Endothelial cell of umbilical vein (primary cell): ENCODE measurements at regions not wholly inside any gene's neighbourhood (a gene's known extent, or its start where the extent isn't known, plus 50 kb on each side); places are given as distances from the start of the nearest gene placed in this dataset.

Experiments
- BruUV-seq: library from RNA; stranded (reverse); fragments of 400-500 nt; replicated peaks from 2 replicates; lab custom pipeline; 2021; lab: Mats Ljungman, UMichigan
- CTCF ChIA-PET: fragments of 300-600, 350-600 bp; sonication (Branson Sonifier 250); formaldehyde crosslinking; loops from one replicate; lab custom pipeline; 2021; ENCODE audit warnings: antibody characterized with exemption, inconsistent platforms; lab: Charles Lee
- POLR2A ChIA-PET: fragments of 300-600, 350-600 bp; sonication (Branson Sonifier 250); formaldehyde crosslinking; loops from one replicate; lab custom pipeline; 2021; ENCODE audit warnings: antibody characterized with exemption, inconsistent platforms; lab: Charles Lee
- DNase-seq: peaks from one replicate; pipeline ENCODE4 v3.0.0-alpha.2; 2011; ENCODE audit warnings: low read depth, low spot score
- FAIRE-seq: peaks from 2 replicates; lab custom pipeline; 2011; peaks lifted over from hg19 to GRCh38; lab: Jason Lieb, UNC
- H2AFZ ChIP-seq: 2 replicates; pipeline ENCODE4 v1.6.0; 2012; ENCODE audit warnings: low read depth, low read length, control low read depth, inconsistent platforms
- H3K27ac ChIP-seq: 2 replicates; pipeline ENCODE4 v1.5.1; 2011; ENCODE audit warnings: low read depth, mild to moderate bottlenecking, control low read depth, low read length, moderate library complexity; ENCODE audit not compliant: insufficient read depth
- H3K27me3 ChIP-seq, 2 experiments: 2 replicates each; pipeline versions ENCODE4 v1.6.0 to v1.6.1; 2011; ENCODE audit warnings: low read length in 2 of 2, mixed read lengths in 1 of 2; ENCODE audit not compliant: control insufficient read depth in 2 of 2, insufficient read depth in 2 of 2
- H3K36me3 ChIP-seq, 2 experiments: 2 replicates in 1 of 2; 3 replicates in 1 of 2; pipeline ENCODE4 v1.5.1; 2011; ENCODE audit warnings: low read length in 2 of 2, mild to moderate bottlenecking in 1 of 2, moderate library complexity in 1 of 2; ENCODE audit not compliant: control insufficient read depth in 2 of 2, insufficient read depth in 2 of 2; ENCODE audit errors: extremely low read depth in 1 of 2
- H3K4me1 ChIP-seq: 3 replicates; pipeline ENCODE4 v1.5.1; 2011; ENCODE audit warnings: mild to moderate bottlenecking, low read length; ENCODE audit not compliant: control insufficient read depth, insufficient read depth; ENCODE audit errors: extremely low read depth
- H3K4me2 ChIP-seq: 2 replicates; pipeline ENCODE4 v1.6.1; 2011; ENCODE audit warnings: low read length, control low read depth, mixed read lengths; ENCODE audit not compliant: insufficient read depth
- H3K4me3 ChIP-seq, 3 experiments: fragments of 200-600 bp in 1 of 3; sonication (generic), shearing (Covaris generic) in 1 of 3; replicated peaks in 1 of 3; 2 replicates each; pipeline ENCODE4 v1.5.1; 2011 to 2016; ENCODE audit warnings: control low read depth in 3 of 3, low read length in 3 of 3, mild to moderate bottlenecking in 2 of 3, inconsistent platforms in 1 of 3, low read depth in 1 of 3, moderate library complexity in 1 of 3; ENCODE audit not compliant: insufficient read depth in 1 of 3
- H3K79me2 ChIP-seq: 2 replicates; pipeline ENCODE4 v1.6.0; 2012; ENCODE audit warnings: low read length, inconsistent platforms; ENCODE audit not compliant: control insufficient read depth, insufficient read depth
- H3K9ac ChIP-seq: replicated peaks from 2 replicates; pipeline ENCODE3; 2011; ENCODE audit warnings: low read length, control low read depth; ENCODE audit not compliant: insufficient read depth; ENCODE audit errors: extremely low read depth
- H3K9me1 ChIP-seq: replicated peaks from 3 replicates; pipeline ENCODE4 v1.6.0; 2011; ENCODE audit warnings: mild to moderate bottlenecking, low read length; ENCODE audit not compliant: control insufficient read depth, insufficient read depth; ENCODE audit errors: extremely low read depth
- H3K9me3 ChIP-seq: replicated peaks from 2 replicates; pipeline ENCODE4 v1.5.1; 2012; ENCODE audit warnings: low read length, inconsistent platforms; ENCODE audit not compliant: control insufficient read depth, insufficient read depth
- H4K20me1 ChIP-seq: replicated peaks from 2 replicates; pipeline ENCODE3; 2011; ENCODE audit warnings: mild to moderate bottlenecking, low read length; ENCODE audit not compliant: control insufficient read depth, insufficient read depth; ENCODE audit errors: extremely low read depth
- EZH2 ChIP-seq: IDR thresholded peaks from 2 replicates; pipeline ENCODE4 v1.6.1; 2012; ENCODE audit warnings: borderline replicate concordance, low read depth, mild to moderate bottlenecking, moderate library complexity, low read length, inconsistent platforms; ENCODE audit not compliant: severe bottlenecking
- FOS ChIP-seq: IDR thresholded peaks from 2 replicates; pipeline ENCODE4 v1.6.1; 2011; ENCODE audit warnings: mild to moderate bottlenecking, low read length, moderate library complexity, borderline replicate concordance; ENCODE audit not compliant: insufficient read depth
- GATA2 ChIP-seq: IDR thresholded peaks from 2 replicates; pipeline ENCODE4 v1.7.0; 2011; ENCODE audit warnings: low read depth, mild to moderate bottlenecking, moderate library complexity, mixed read lengths, low read length; ENCODE audit not compliant: insufficient read length, insufficient read depth
- JUN ChIP-seq: IDR thresholded peaks from 2 replicates; pipeline ENCODE4 v1.6.1; 2011; ENCODE audit warnings: borderline replicate concordance, low read depth; ENCODE audit not compliant: insufficient read length, insufficient read depth
- MYC ChIP-seq: IDR thresholded peaks from one replicate; pipeline ENCODE4 v1.6.1; 2011; ENCODE audit warnings: mild to moderate bottlenecking, low read depth, low read length
- POLR2A ChIP-seq: IDR thresholded peaks from 2 replicates; pipeline ENCODE4 v1.6.1; 2012; ENCODE audit warnings: low read depth, mild to moderate bottlenecking, control low read depth, low read length
- POLR2AphosphoS5 ChIP-seq: IDR thresholded peaks from 2 replicates; pipeline ENCODE4 v1.6.1; 2012; ENCODE audit warnings: low read depth, mild to moderate bottlenecking, control low read depth, low read length, moderate library complexity; ENCODE audit not compliant: insufficient read depth
- dilution Hi-C: fragments of 300-500 bp; cut with MboI; formaldehyde crosslinking; loops from one replicate; pipeline ENCODE4 v1.15.0; 2019; ENCODE audit warnings: low sequenced_read_pairs; ENCODE audit not compliant: extremely low pct_ligation_motif_present
- intact Hi-C: fragments of 100-400 bp; cut with micrococcal nuclease; formaldehyde crosslinking; loops from one replicate; pipeline ENCODE4 v1.10.0; 2022
- TF ChIP-seq, protein P1 (sequence below), 2 donors: IDR thresholded peaks; 1 replicate in 1 of 2; 2 replicates in 1 of 2; pipeline ENCODE4 v1.5.1; 2011; ENCODE audit warnings: low read length in 2 of 2, mild to moderate bottlenecking in 2 of 2, moderate library complexity in 2 of 2, control low read depth in 1 of 2, inconsistent platforms in 1 of 2, low read depth in 1 of 2; ENCODE audit not compliant: insufficient read depth in 1 of 2; ENCODE audit errors: extremely low read depth in 1 of 2
- TF ChIP-seq, protein P2 (sequence below): IDR thresholded peaks from 2 replicates; pipeline ENCODE4 v1.6.1; 2011; ENCODE audit not compliant: insufficient read depth, insufficient read length

DNA sequence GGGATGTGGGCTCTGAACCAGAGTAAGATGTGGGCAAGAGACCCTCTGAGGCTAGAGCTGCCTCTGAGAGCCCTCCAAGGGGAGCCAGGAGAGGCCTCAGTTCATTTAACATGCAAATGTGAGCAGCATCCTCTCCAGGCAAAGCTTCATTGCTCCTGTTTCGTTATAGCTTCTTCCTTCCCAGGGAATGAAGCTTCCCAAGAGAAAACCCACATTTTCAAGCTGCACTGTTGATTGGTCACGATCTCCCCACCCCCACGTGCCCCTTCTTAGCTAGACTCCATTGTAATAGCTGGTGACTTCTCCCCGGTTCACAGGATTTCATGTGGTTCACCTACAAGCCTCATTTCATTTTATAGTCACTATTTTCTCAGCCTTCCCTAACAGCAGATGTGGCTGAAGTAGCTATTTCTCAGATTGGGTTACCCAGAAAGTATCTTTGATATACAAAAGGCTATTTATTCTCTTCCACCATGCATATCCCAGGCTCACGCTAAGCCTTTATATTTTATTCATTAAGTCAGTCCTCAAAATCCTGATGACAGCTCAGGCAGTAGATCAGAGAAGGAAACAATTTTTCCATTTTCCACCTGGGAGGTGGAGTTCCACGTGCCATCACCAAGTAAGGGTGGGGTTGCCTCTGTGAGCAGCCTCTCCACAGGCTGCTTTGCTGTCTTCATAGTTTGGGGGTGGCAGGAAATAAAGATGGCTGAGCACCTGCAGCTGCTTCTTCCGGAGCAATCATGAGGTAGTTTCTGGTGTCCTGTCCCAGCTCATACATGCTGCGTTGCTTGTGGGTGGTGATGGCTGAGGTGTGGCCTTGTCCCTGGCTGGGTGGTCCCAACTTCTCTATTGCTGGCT lies 178.3 kb upstream of the RAB4A start:
- TF ChIP-seq, protein P1, sequence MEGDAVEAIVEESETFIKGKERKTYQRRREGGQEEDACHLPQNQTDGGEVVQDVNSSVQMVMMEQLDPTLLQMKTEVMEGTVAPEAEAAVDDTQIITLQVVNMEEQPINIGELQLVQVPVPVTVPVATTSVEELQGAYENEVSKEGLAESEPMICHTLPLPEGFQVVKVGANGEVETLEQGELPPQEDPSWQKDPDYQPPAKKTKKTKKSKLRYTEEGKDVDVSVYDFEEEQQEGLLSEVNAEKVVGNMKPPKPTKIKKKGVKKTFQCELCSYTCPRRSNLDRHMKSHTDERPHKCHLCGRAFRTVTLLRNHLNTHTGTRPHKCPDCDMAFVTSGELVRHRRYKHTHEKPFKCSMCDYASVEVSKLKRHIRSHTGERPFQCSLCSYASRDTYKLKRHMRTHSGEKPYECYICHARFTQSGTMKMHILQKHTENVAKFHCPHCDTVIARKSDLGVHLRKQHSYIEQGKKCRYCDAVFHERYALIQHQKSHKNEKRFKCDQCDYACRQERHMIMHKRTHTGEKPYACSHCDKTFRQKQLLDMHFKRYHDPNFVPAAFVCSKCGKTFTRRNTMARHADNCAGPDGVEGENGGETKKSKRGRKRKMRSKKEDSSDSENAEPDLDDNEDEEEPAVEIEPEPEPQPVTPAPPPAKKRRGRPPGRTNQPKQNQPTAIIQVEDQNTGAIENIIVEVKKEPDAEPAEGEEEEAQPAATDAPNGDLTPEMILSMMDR (IDR thresholded peaks at IDR 0.05; ENCODE audit: extremely low read depth in 1 of 2, insufficient read depth in 1 of 2, low read depth in 1 of 2, low read length in 2 of 2): no peak
- no peak for TF ChIP-seq JUN
- TF ChIP-seq GATA2: no peak
- TF ChIP-seq POLR2A: no peak
- TF ChIP-seq MYC: no peak
- no peak for TF ChIP-seq FOS
- TF ChIP-seq POLR2AphosphoS5: no peak
- TF ChIP-seq EZH2: no peak
- TF ChIP-seq, protein P2, sequence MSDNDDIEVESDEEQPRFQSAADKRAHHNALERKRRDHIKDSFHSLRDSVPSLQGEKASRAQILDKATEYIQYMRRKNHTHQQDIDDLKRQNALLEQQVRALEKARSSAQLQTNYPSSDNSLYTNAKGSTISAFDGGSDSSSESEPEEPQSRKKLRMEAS: no peak
- no peak for FAIRE-seq
- Histone ChIP-seq H3K4me3 (no peak overlapping the region), H3K27ac (no peak overlapping the region), H4K20me1 (no peaks in the 10 kb centered on the region), H3K4me2 (no peak overlapping the region), H3K4me1 (no peaks in the 10 kb centered on the region), H3K79me2 (no peaks in the 10 kb centered on the region), H2AFZ (no peak overlapping the region), H3K9ac (no peak overlapping the region), H3K9me1 (no peaks in the 10 kb centered on the region), H3K36me3 (no peaks in the 10 kb centered on the region), H3K9me3 (no peaks in the 10 kb centered on the region), H3K27me3 (no peaks in the 10 kb centered on the region)
- intact Hi-C loops (no loop called here), dilution Hi-C loops (no loop called here)
- no peak for DNase-seq
- ChIA-PET CTCF (interaction anchor here (1.2 to 1.6 kb wide), 3 partner anchors 10 to 357 kb away, joined by 3 to 4 read pairs (median 3); partner anchors contain the start of gene RHOU), POLR2A (no interaction called here)
- no TSS peak for BruUV-seq
